Testis (tissue), 2 donors: ENCODE measurements at regions not wholly inside any gene's neighbourhood (a gene's known extent, or its start where the extent isn't known, plus 50 kb on each side); places are given as distances from the start of the nearest gene placed in this dataset.

Experiments used
- DNase-seq: peaks from one replicate; pipeline ENCODE4 v3.0.0-alpha.2; 2019
- H3K27ac ChIP-seq, 2 donors: fragments of 200-600 bp; sonication (generic); one replicate each; pipeline ENCODE4 v1.5.1; 2019
- H3K27me3 ChIP-seq: fragments of 200-600 bp; sonication (generic); one replicate; pipeline ENCODE4 v1.5.1; 2019
- H3K36me3 ChIP-seq: fragments of 200-600 bp; sonication (generic); one replicate; pipeline ENCODE4 v1.5.1; 2017; ENCODE audit warnings: low read depth; ENCODE audit errors: missing control alignments
- H3K4me1 ChIP-seq: fragments of 200-600 bp; sonication (generic); one replicate; pipeline ENCODE4 v1.5.1; 2019
- H3K4me3 ChIP-seq, 2 donors: fragments of 200-600 bp; sonication (generic); one replicate each; pipeline ENCODE4 v1.5.1; 2017 to 2019
- H3K9me3 ChIP-seq: fragments of 200-600 bp; sonication (generic); one replicate; pipeline ENCODE4 v1.5.1; 2017
- CTCF ChIP-seq, 3 experiments: fragments of 450-650 bp in 2 of 3; fragments of 200-600 bp in 1 of 3; sonication (generic) in 1 of 3; IDR thresholded peaks; one replicate each; pipeline ENCODE4 v1.5.1; 2016 to 2019; ENCODE audit warnings: antibody characterized with exemption in 3 of 3, mild to moderate bottlenecking in 2 of 3, moderate library complexity in 1 of 3
- POLR2A ChIP-seq: fragments of 450-650 bp; IDR thresholded peaks from one replicate; pipeline ENCODE4 v1.6.1; 2017; ENCODE audit warnings: antibody characterized with exemption, mild to moderate bottlenecking, moderate library complexity
- WGBS, 2 donors: methylation state at CpG; one replicate each; pipeline ENCODE4 v1.1.5; 2018; 5-methylcytosine and 5-hydroxymethylcytosine counted together
- intact Hi-C: fragments of 100-400 bp; cut with DNase I; formaldehyde crosslinking; loops from one replicate; pipeline ENCODE4 v1.15.1; 2023; ENCODE audit warnings: low total_unique reads

GRCh38 chr9:90985631-90986030, 184.0 kb downstream of the SYK start:
- H3K27ac ChIP-seq = no peak overlapping the region
- no peaks in the 10 kb centered on the region for H3K36me3 ChIP-seq
- no peaks in the 10 kb centered on the region for H3K4me1 ChIP-seq
- 86 to 87% methylated on average over 3 of the region's 3 CpGs for WGBS, 2 donors
- no peak overlapping the region for H3K4me3 ChIP-seq
- no peak for TF ChIP-seq CTCF (IDR thresholded peaks at IDR 0.05)
- no peak for TF ChIP-seq POLR2A
- no peak for DNase-seq
- H3K9me3 ChIP-seq = no peaks in the 10 kb centered on the region
- no peaks in the 10 kb centered on the region for H3K27me3 ChIP-seq
- intact Hi-C loops = no loop called here

- H3K4me3 ChIP-seq = no peak overlapping the region
- DNase-seq = no peak
- intact Hi-C loops = no loop called here
- no peaks in the 10 kb centered on the region for H3K27me3 ChIP-seq
- no peak overlapping the region for H3K27ac ChIP-seq
- no peaks in the 10 kb centered on the region for H3K36me3 ChIP-seq
- H3K9me3 ChIP-seq = no peaks in the 10 kb centered on the region
- 82 to 85% methylated on average over 3 of the region's 3 CpGs for WGBS, 2 donors
- TF ChIP-seq CTCF (IDR thresholded peaks at IDR 0.05) (no peak), POLR2A (no peak)
- no peaks in the 10 kb centered on the region for H3K4me1 ChIP-seq
Measured at GRCh38 chr9:90986161-90986560, 184.5 kb downstream of the SYK start.

GRCh38 chr9:90987566-90987965, 185.9 kb downstream of the SYK start:
- H3K27me3 ChIP-seq = no peaks in the 10 kb centered on the region
- no peak for TF ChIP-seq CTCF (IDR thresholded peaks at IDR 0.05)
- no peak for TF ChIP-seq POLR2A

GRCh38 chr9:90988318-90988717, 186.7 kb downstream of the SYK start:
- no peak for TF ChIP-seq CTCF (IDR thresholded peaks at IDR 0.05)
- TF ChIP-seq POLR2A = no peak
- DNase-seq = no peak
- intact Hi-C loops = no loop called here
- Histone ChIP-seq H3K27me3 (no peaks in the 10 kb centered on the region), H3K36me3 (no peaks in the 10 kb centered on the region), H3K9me3 (no peaks in the 10 kb centered on the region), H3K4me1 (no peaks in the 10 kb centered on the region), H3K4me3 (no peak overlapping the region), H3K27ac (no peak overlapping the region)
- 92 to 100% methylated on average over 1 of the region's 1 CpG for WGBS, 2 donors

More at GRCh38 chr9:90987566-90987965, 185.9 kb downstream of the SYK start:
- H3K4me3 ChIP-seq = no peak overlapping the region
- no peaks in the 10 kb centered on the region for H3K9me3 ChIP-seq
- DNase-seq = no peak
- no peak overlapping the region for H3K27ac ChIP-seq
- WGBS, 2 donors = 66 to 84% methylated on average over 2 of the region's 2 CpGs
- no peaks in the 10 kb centered on the region for H3K36me3 ChIP-seq
- no peaks in the 10 kb centered on the region for H3K4me1 ChIP-seq
- intact Hi-C loops = no loop called here

- 64 to 91% methylated on average over 1 of the region's 1 CpG for WGBS, 2 donors
- Histone ChIP-seq H3K27me3 (no peaks in the 10 kb centered on the region), H3K27ac (no peak overlapping the region), H3K36me3 (no peaks in the 10 kb centered on the region), H3K4me3 (no peak overlapping the region), H3K4me1 (no peaks in the 10 kb centered on the region), H3K9me3 (no peaks in the 10 kb centered on the region)
- TF ChIP-seq CTCF (IDR thresholded peaks at IDR 0.05) = no peak
- TF ChIP-seq POLR2A = no peak
- no peak for DNase-seq
- intact Hi-C loops = no loop called here
Measured at GRCh38 chr9:90991953-90992352, 190.3 kb downstream of the SYK start.
